Erythroblast (primary cell): ENCODE measurements at regions not wholly inside any gene's neighbourhood (a gene's known extent, or its start where the extent isn't known, plus 50 kb on each side); places are given as distances from the start of the nearest gene placed in this dataset.

Experiments used
- GATA1 ChIP-seq: IDR thresholded peaks from 2 replicates; pipeline ENCODE4 v1.6.1; 2011; ENCODE audit warnings: low read depth, mild to moderate bottlenecking, control low read depth, low read length, moderate library complexity
- POLR2A ChIP-seq: IDR thresholded peaks from 2 replicates; pipeline ENCODE4 v1.6.1; 2011; ENCODE audit warnings: mild to moderate bottlenecking, low read length

- TF ChIP-seq POLR2A (no peak), GATA1 (no peak)
Observed at GRCh38 chr9:82722051-82722450, 340.9 kb downstream of the RASEF start.
